ENCODE measurements at regions not wholly inside any gene's neighbourhood (a gene's known extent, or its start where the extent isn't known, plus 50 kb on each side); places are given as distances from the start of the nearest gene placed in this dataset.

DNA sequence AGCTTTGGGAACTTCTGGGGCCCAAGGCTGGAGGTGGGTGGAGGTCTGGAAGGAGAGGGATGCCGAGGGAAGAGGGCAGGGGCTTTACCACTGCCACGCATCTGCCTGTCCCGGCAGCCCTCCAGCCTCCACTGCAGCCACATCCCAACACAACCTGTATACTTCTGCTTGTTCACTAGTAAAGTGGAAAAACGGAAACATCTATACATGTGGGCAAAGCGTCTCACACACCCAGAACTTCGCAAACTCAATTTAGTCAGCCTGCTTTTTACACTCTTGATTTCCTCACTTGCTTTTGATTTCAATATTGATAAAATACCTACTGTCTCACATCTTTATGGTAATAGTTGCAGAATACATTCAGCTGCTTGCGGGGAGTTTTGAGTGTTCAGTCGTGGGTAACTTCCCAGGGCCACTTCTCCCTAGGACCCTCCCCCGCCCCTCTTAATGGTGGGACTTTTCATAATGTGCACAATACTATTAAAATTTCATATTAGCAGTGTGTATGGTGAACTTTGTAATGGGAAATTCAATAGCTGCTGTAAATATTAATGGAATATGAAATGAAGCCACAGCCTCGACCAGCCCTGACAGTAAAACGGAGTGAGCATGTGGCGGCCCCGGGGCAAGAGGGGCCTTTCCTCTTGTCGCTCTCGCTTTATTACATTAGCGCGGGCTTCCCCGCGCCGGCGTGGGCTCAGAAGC, 85.2 kb downstream of the NR2F2 start:
- DNase-seq (ENCODE audit: low read depth): no peak

DNA sequence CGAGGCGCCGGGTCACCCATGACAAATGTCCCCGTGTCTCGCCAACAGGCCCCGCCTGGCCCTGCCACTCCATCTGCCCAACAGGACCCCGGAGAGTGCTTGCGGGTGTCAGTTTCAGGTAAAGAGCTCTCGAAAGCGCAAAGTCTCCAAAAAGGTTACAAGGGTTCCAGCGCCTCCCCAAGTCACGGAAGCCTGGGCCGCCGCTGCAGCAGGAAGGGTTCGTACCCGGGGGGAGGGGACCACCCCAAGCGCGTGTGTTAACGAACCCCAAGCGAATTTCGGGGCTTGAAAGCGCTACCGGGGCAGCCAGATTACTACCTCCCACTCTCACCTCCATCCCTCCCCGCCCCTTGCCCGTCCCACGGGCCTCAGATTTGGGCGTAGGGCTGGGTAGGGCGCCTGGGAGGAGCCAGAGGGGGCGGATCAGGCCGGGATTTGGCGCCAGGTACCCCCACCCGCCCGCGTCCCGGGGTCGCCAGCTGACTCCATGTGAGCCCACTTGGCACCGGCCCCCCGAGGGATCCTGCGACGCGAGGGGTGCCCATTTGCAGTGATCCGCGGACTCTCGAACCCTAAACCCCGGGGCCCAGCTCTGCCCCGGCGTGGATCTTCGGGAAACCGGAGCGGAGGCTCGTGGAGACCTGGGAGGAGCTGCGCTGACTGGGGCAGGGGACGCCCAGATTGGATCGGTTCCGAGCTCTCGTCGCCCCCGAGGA, 85.9 kb downstream of the NR2F2 start:
- DNase-seq (ENCODE audit: low read depth): no peak

DNA sequence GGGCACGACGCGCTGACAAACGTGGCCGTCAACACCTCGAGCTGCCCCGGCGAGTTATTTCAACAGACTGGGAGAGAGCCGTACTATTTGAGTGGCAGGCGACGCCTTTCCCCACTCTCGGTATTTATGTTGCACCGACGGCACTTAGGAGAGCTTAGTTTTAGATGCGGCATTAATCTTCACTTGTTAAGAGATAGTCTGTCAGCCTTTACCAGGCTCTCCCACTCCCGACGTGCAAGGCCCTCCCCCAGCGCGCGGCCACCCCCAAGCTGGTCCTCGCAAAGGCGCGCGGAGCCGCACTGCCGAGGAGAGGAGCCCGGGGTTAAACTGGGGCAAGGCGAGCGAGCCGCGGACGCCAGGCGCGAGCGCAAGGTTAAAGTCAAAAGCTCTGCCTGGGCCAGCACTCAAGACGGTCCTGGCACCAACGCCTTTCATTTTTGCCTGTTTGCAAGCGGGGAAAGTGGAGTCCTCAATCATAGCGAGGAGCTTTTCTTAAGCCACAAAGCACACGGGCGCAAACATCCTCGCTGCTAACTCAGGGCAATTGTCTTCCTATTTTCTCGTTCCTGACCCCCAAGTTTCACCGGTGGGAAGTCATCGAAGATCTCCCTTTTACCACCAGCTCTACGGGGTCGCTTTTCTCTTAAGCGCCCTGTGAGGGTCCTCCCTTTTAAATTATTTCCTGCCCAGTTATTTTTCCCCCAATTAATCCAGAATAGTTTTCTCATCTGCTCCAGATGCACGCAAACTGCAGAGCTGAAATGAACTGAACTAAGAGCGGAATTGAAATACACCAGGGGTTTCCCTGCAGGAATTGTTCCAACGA, 86.6 kb downstream of the NR2F2 start:
- no peak for DNase-seq (ENCODE audit: low read depth)

DNA sequence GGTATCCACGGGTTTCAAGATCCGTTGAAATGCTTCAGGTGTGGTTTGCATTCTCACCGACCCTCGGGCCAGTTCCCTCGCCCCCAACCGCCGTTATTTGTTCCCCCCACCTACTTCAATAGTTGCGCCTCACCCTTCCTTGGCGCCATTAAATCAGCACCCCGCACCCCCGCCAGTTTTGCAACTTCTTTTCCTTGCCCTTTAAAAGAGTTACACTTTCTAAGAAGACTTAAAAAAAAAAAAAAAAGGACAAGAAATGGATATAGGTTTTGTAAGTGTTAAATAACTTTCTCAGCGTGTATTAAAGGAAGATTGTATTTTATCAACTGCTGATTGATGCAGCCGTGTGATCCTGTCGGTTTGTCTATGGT, 87.2 kb downstream of the NR2F2 start:
- no peak for DNase-seq (ENCODE audit: low read depth)

DNA sequence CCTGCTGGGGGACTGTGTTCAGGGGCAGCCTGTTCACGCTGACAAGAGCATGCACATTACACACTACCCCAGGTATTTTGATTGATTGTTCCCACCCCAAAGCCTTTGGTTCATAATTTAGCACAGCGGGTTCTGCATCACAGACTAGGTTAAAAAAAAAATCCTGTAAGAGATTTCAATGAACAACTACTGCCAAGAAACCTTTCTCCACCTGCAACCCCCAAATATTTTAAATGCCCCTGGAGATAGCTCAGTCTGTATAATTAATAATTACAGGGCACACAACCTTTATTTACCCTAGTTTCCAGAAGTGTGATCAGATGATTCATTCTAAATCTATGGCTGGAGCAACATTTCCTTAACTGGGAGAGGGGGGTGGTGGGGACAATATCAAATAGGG, 87.6 kb downstream of the NR2F2 start:
- DNase-seq (ENCODE audit: low read depth): no peak

DNA sequence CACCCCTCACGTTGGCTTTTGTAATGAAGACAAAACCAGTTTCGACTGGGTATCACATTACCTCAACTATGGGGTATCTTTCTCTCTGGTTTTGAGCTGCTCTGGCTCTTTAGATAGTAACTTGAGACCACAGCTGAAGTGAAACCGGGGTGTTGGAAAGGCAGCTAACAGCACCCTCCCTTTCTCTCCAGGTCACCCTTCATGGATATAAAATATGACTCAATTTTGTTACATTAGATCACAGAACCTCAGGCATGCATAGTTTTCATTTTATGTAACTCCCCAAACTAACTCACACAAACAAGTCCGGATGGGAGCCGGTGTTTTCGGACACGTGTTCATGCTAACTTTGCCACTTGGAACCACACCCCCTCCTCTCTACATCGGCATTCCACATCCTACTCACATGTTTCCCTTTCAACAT, 90.7 kb downstream of the NR2F2 start:
- no peak for DNase-seq (ENCODE audit: low read depth)

DNA sequence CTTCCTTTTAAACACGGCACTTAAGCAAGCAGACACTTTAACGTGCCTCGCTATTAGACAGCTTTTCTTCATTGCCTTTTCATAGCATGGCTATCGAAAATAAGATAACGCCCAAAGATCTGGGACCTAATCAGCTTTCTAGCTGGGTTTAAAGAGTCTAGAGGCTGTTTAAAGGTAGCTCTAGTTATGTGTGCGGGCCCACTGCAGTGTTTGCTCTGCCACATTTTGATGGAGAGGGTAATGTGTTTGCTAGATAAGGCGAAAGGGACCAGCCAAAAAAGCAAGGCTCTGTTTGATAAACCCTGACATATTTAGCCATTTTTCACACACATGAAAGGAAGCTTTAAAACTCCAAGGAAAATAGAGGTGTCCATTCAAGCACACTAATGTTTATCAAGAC, 91.6 kb downstream of the NR2F2 start:
- DNase-seq (ENCODE audit: low read depth): no peak

DNA sequence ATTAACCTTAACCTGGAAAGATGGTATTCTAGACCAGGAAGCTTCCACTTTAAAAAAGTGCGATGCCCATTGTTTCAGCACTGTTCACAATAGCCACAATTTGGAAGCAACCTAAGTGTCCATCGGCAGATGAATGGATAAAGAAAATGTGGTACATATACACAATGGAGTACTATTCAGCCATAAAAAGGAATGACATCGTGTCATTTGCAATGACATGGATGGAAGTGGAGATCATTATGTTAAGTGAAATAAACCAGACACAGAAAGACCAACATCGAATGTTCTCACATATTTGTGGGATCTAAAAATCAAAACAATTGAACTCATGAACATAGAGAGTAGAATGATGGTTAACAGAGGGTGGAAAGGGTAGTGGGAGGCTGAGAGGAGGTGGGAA, 94.2 kb downstream of the NR2F2 start:
- no peak for DNase-seq (ENCODE audit: low read depth)

DNA sequence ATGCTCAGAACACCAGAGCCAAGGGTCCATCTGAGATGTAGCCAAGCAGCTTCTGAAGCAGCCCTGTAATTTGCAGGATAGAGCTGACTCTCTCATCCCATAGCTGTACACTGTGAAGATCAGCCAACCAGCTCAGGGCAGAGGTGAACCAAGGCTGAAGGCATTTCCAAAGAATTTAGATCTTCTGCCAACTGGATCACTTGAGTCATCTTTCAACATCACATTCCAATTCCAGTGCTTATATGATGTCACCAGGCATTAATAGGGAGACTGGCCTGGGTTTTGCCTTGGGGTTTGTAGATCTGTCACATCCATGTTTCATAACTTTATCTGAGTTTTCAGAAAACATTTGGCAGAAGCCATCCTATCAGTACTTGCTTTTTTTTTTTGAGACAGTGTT, 98.2 kb downstream of the NR2F2 start:
- no peak for DNase-seq (ENCODE audit: low read depth)

DNA sequence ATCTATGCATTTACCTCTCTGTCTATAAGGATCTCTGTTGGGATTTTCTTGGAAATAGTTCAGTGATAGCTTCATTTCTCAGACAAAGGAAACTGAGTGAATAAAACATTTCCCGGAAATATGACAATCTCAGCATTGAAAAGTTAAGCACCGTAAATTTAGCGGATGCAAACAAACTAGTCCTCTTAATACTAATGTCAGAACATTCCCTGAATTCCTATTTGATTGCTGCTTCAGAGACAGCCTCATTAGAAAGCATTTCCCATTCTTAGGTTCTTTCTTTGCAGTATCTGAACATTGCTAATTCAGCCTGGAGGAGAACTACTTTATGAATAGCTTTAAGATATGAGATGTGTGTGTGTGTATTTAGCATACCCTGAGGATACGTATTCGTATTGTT, 101.3 kb downstream of the NR2F2 start:
- DNase-seq (ENCODE audit: low read depth): no peak

DNA sequence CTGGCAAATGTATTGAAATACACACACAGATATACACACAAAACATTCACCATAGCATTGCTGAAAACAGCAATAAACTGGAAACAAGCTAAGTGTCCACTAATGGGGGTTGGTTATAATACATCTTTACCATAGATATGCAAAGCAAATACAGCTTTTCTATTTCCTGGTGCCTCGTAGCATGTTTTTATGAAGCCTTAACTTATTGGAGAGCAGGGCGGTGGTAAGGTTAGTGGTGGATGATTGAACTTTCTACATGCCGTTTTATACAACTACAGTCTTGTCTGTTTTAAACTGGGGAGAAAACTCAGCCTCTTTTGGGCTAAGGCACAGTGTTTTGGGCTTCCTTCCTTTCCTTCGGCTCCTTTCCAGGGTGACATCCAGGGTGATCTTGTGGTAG, 104.5 kb downstream of the NR2F2 start:
- no peak for DNase-seq (ENCODE audit: low read depth)

DNA sequence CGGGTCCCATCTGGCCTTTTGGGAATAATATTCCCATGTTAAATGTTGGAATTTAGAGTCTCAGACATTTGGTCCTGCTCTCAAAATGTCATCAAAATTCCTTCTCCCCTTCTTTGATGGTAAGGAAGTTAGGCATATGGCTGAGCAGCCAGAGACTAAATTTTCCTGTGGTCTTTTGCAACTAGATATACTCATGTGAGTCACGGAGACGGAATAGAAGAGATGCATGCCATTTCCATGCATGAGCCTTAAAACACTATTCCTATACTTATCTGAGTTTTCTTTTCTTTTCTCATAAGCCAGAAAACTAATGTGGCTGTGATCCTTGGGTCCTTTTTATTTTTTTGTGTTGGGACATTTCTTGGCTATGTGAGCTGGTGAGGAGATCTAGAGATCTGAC, 105.3 kb downstream of the NR2F2 start:
- DNase-seq (ENCODE audit: low read depth): no peak

DNA sequence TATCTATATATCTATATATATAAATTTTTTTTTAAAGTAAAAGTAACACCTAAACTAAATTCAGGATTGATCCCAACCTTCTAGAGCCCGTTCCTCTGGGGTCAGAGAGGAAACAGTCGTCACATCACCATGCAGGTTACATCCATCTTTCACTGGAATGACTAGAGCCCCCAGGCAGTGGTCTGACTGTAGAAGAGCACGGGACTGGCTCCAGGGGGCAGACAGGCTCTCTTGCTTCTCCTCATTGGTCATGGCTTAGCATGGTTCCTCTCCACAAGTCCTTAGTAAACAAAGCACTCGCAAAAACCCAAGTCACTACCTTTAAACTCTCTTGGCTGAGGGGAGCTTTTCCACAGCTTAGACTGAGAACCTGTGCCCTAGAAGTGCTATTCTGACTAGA, 110.5 kb downstream of the NR2F2 start:
- no peak for DNase-seq (ENCODE audit: low read depth)

DNA sequence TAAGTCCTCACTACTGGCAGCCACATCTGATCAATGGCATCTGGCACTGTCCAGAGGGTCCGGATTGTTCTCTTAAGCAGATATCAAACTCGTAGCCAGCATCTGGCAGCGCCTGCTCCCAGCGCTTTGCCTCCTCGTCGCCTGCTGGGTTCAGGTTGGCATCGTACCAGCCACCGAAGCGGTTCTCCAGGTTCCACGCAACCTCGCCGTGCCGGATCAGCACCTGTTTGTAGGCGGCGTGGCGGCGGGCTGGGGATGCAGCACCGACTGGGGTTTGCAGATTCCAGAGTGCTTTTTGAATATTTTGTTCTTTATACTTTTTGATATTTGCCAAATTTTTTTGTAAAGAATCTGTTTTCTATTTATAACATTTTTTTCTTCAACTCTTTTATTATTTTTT, 111.6 kb downstream of the NR2F2 start:
- no peak for DNase-seq (ENCODE audit: low read depth)

DNA sequence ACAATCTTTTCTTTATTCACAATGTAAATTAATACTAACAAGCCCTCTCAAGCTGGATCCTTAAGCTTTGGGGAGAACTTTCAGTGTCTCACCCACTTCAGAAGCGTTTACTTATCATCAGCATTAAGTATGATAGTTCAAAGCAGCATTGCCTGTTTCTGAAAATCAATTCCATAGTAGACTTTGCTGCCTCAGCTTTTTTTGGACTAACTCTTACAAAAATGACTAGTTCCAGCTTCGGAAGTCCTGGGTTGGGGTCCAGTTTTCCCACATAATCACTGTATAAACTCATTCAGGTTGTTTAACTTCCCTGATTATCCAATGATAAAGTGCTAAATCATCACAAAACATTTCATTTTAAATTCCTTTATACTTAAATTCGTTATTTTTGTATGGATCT, 114.4 kb downstream of the NR2F2 start:
- DNase-seq (ENCODE audit: low read depth): no peak

DNA sequence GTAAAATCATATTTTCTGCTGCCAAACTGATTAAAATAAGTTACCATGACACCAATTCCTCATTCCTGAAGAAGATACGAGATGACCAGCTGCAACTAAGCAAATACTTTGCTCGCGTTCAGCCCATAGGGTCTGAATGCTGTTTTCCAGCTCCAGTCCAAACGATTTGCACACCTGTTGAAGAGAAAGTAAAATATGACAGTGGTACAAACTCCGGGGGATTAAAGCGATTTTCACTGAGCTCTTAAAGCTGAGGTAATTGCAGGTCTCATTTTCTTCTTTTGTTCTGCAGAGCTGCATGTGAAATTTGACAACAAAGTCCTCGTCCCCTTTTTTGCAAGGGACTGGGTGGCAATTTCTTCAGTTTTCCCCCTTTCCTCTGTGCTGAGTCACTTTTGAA, 118.4 kb downstream of the NR2F2 start:
- no peak for DNase-seq (ENCODE audit: low read depth)

DNA sequence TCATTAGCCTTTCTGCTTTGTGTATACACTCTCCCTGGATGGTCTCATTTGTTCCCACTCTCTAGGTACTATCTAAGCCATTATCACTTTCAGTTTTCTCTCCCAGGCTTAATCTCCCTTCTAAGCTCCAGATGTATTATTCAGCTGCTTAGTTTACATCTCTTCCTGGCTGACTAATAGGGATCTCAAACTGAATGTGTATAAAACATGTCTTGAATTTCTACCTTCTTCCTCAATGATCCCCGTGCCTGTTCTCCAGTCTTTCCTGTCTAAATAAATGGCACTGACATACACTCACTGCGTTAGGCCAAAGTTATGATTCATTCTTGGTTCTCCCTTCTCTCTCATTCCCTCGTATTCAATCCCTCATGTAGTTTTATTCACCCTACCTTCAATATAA, 127.3 kb downstream of the NR2F2 start:
- DNase-seq (ENCODE audit: low read depth): no peak

DNA sequence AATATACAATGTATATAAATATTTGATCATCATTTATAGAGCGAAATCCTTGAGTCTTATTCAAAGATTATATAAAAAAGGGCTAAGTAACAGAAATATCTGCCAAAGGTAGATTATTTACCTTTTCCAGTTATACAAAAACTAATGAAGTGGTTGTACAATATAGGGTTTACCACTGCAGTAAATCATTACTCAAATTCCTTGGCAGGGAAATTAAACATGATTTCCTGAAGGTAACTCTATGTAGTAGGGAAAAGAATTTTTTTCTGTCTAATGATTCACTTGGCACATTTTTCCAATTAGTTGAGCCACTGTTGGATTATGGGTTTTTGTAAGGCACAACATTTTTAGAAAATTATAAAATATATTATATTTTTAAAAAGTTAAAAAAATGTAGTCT, 129.6 kb downstream of the NR2F2 start:
- DNase-seq (ENCODE audit: low read depth): no peak

DNA sequence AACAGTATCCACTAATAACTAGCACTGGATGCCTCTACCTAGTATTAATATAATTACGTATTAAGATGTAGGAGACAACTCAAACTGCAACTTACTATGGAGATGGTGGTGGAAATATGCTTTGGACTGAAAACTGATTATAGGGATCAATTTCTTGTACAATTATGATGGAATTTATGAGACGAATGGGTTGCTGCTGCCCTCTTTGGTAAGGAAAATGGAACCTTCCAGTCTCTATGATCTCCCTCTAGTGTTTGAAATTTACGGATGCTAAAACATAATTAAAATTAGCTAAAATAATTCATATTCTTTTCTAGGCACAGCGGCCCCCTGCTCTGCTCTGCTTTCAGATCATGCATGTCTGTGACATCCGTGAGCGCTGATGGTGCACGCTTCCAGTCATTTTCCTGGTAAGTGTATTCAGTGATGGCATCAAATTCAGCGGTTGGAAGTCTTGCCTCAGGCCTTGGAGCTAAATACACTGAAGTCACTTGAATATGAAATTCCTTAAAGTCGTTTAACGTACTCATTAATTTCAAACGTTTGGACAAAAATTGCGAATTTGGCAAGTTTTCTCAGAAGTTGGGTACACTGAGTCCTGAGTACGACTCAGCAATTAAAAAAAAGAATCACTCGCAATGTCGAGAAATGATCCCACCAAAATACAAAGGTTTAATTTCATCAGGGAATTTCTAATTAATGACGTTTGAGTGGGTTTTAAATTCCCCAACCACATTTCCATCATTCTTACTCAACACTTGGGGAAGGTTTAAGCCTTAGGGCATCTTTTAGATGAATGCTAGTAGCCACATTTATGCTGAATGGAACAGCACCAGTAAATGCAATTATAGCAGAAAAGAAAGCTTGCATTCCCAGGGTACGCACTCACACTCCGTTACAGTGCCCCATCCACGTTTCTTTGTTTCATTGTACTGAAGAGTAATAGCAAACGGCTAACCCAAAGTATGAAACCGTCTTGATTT, 132.6 kb downstream of the NR2F2 start:
- no peak for DNase-seq (ENCODE audit: low read depth)

DNA sequence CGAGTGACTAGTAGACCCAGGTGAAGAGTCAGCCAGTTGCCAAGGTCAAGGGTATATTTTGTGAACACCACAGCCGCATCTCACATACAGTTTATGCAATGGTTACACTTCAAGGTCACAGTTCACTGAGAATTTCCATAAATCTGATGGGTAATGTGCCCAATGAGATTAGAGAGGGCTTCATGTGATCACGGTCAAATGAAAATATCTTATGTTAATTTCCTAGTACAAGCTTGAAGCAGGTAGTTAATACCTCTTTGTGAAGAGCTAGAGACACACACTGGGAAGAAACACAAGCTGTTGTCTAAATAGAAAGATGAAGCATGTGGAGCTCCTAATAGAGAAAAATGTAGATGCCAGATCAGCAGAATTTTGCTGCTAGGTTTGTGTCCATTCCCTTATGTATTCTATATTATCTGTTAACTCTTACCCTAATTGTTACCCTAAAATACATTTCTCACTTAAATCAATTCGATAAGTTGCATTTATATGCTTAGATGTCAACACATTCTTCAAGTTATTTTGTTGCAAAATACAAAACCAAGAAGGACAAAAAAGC, 136.0 kb downstream of the NR2F2 start:
- DNase-seq (ENCODE audit: low read depth): no peak

DNA sequence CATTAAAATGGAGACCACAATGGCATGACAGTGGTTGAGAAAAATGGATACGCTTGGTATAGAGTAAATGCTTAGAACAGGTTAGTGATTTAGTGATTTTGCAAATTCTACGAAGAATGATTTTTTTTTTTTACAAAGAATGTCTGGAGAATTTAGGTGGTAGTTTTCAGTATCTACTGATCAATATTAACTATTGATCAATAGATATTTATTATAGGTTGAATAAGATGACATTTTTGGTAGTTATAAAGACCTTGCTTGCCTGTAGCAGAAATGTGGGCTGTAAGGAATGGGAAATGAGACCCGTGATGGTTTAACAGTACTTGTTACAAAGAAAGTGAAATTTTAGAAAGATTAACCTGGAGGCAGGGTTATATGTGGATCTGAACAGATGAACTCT, 137.5 kb downstream of the NR2F2 start:
- DNase-seq (ENCODE audit: low read depth): no peak

All from activated T-cell treated with anti-CD3 and anti-CD28 coated beads for 48 hours (primary cell).